Left lobe of liver (tissue), 2 donors: ENCODE measurements at regions not wholly inside any gene's neighbourhood (a gene's known extent, or its start where the extent isn't known, plus 50 kb on each side); places are given as distances from the start of the nearest gene placed in this dataset.

Source experiments
- ATAC-seq: fragments of 200-7000 bp; cut with Tn5 transposase; one replicate; pipeline ENCODE4 v1.9.1; 2020; ENCODE audit warnings: mild to moderate bottlenecking, moderate library complexity
- DNase-seq: peaks from one replicate; pipeline ENCODE4 v3.0.0-alpha.2; 2020; ENCODE audit warnings: low spot score
- donor health status: DM: no; HTN: no; CAD: no; lungs with moderate emphysema.
- donor health status: DM: no; HTN: yes; CAD: no.

DNA sequence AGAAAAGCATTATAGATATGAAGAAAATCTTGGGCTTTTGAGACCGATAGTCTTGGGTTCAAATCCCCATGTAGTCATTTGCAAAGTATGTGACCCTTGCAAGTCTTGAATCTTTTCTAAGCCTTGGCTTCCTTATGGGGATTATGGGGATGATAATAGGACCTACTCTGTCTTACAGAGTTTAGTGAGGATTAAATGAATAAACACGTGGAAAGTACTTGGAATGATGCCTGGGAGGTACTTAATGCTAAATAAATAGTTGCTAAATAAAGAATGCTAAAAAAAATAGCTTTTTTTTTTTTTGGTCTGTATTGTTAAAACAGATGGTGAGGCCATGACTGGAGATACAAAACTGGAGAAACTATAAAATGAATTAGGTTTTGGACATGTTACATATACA, 292.7 kb downstream of the GPAT3 start:
- DNase-seq: no peak
- ATAC-seq: no peak

- no peak for ATAC-seq
- no peak for DNase-seq
Observed at GRCh38 chr4:83821493-83821892, 285.6 kb downstream of the GPAT3 start.

GRCh38 chr4:83819582-83819981, 283.7 kb downstream of the GPAT3 start:
- no peak for DNase-seq
- ATAC-seq: no peak

- ATAC-seq (no peak), DNase-seq (no peak)
Observed at GRCh38 chr4:83810428-83810827, 274.5 kb downstream of the GPAT3 start.

- ATAC-seq (no peak), DNase-seq (no peak)
Observed at GRCh38 chr4:83809581-83809980, 273.7 kb downstream of the GPAT3 start.

- ATAC-seq (no peak), DNase-seq (no peak)
Observed at GRCh38 chr4:83793481-83793880, 257.6 kb downstream of the GPAT3 start.

DNA sequence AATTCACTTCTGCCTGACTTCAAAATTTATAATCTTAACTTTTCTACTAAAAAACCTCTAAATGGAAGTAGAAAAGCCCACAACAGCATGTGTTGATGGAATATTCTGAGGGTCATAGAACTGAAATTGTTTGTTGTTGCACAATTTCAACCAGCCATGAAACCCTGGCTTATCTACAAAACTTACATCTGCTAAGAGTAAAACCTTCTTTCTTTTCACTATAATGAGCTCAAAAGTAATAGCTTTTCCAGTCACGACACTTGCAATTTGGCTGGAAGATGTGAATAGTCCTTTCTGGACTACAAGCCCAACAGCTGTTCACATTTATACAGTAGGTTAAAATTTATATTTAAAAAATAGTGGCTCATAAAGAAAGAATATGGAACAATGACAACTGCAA, 250.0 kb downstream of the GPAT3 start:
- no peak for ATAC-seq
- DNase-seq: no peak

DNA sequence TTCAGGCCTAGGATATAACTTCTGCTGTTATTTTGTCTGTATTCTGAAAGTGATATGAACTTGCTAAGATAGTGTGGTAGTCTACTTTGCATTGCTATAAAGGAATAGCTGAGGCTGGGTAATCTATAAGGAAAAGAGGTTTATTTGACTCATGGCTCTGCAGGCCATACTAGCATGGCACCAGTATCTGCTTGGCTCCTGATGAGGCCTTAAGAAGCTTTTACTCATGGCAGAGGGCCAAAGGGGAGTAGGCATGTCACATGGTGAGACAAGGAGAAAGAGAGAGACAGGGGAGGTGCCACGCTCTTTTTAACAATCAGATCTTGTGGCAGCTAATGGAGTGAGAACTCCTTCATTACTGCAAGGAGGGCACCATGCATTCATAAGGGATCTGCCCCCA, 247.3 kb downstream of the GPAT3 start:
- no peak for ATAC-seq

DNA sequence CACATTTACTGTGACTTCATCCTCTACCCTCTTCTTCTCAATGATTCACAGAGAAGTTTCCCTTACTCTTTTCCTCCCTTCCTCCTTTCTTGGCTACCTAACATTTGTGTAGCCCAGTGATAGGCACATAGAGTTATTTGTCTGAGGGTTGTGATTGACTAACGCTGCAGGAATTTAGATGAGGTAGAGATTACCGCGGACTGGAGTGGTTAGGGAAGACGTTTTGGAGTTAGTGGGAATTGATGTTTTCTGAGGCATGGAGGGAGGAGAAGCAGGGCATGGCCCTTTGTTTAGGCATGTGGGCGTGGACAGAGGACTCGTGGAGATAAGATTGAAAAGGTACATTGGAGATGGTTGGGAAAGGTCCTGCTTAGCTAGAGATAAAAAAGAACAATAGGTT, 246.7 kb downstream of the GPAT3 start:
- ATAC-seq: no peak
- DNase-seq: no peak

More for the DNA sequence above, 247.3 kb downstream of the GPAT3 start:
- DNase-seq: no peak

- no peak for ATAC-seq
- no peak for DNase-seq
Observed at GRCh38 chr4:83781434-83781833, 245.5 kb downstream of the GPAT3 start.

DNA sequence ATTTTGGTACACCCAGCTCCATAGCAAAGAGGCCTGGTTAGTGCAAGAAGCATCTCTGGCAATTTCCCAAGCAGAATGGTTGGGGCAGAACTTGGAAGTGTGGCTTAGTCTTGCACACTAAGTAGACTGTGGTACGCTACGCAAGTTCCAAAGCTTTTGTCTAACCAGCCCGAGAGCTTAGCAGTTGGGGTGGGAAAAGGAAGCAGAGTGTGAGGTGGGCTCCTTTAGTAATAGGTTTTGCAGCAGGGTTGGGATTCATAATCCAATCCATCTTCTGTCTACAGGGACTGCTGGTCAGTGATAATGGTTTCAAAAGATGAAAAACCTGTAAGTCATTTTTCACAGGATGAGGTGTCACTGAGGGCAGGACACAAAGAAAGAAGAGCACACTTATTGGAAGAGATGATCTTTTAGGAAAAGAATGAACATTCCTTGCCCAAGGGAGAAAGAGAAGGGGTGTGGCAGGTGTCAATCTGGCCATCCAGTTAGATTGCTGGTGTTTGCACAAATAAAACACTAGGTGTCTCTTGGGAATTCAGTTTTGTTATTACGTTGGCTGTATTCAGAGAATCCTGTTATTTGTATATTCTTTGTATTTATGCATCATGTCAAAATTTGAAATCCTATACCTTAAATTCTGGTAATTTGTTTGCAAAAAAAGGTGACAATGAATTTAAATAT, 244.3 kb downstream of the GPAT3 start:
- ATAC-seq: no peak
- no peak for DNase-seq

DNA sequence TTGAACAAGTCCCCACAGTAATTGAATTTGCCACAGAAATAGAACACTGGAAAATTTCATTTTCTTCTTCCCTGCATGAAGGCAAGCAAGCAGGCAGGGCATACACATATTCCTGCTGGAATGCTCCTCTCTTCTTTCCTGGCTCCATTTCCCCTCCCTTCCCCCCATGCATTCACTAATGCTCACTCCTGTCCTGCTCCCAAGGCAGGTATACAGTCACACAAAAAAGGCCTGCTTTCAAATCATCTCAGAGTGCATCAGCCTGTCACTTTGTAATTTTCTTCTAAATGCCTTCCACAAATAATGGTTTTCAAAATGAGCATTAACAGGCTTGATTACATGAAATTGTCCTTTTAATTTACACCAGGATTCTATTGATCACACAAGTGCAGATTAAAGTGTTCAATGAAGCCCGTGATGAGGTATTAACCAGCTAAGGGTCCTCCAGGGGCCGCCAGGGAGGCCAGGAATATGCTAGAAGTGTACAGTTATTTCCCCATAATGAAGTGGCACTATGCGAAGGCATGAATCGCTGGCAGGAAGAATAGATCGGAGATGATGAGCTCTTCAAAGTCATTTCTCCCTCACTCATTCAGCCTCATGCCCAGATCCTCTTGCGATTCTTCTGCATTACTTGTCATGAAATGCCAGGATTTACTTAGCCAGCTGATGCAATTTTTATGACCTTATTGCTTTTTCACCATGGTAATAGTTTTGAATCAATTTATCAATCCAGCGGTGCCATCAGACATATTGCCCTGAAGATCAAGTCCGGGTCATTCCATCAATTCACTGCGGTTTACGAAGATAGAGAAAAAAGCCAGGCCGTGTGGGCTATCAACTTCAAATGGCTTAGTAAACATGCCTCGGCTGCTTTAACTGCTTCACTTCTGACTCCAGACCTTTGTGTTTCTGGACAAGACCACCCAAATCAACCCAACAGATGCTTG, 243.5 kb downstream of the GPAT3 start:
- DNase-seq (no peak), ATAC-seq (no peak)

- no peak for ATAC-seq
- no peak for DNase-seq
Observed at GRCh38 chr4:83772685-83773084, 236.8 kb downstream of the GPAT3 start.

GRCh38 chr4:83771113-83771705, 235.3 kb downstream of the GPAT3 start:
- peak; percentile 72 for ATAC-seq
- no peak for DNase-seq

- DNase-seq (no peak), ATAC-seq (no peak)
Observed at GRCh38 chr4:83768146-83768545, 232.2 kb downstream of the GPAT3 start.

DNA sequence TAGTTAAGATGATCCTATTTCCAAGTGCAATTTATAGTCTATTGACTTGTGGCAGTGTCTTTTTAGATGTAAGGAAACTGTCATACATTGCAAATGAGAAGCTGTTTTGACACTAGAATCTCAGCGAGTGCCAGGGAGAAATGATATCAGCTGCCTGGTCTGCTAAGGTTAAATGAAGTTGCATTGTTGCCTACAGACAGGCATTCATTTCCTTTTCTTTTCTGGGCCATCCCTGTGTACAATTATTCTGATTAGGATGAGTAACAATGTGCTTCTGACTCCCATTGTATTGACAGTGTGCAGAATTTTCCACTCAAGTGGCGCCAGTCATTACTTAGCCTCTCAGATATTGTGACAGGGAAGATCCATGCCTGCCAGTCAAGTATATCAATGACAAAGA, 231.2 kb downstream of the GPAT3 start:
- ATAC-seq (no peak), DNase-seq (no peak)

- DNase-seq: no peak
- no peak for ATAC-seq
Observed at GRCh38 chr4:83759611-83760010, 223.7 kb downstream of the GPAT3 start.

DNA sequence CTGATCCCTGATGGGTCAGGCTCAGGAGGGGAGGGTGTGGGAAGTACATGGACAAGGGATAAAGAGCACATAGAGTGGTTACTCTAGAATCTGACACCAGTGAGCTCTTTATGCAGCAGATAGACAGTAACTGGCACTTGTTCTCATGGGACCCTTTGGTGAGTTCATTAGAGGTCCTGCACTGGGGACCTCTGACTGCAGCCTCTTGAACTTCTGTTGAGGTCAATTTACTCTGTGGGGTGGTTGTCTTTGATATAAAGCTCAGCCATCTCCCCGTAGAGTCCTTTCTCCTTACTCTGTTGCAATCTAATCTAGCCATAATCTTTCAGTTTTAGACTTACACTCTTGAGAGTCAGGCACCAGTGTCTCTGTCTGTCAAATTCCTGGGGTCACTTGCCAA, 222.4 kb downstream of the GPAT3 start:
- ATAC-seq (no peak), DNase-seq (no peak)

GRCh38 chr4:83757121-83757621, 221.3 kb downstream of the GPAT3 start:
- ATAC-seq (no peak), DNase-seq (no peak)

GRCh38 chr4:83753260-83753659, 217.4 kb downstream of the GPAT3 start:
- no peak for ATAC-seq
- no peak for DNase-seq

GRCh38 chr4:83751336-83751949, 215.5 kb downstream of the GPAT3 start:
- DNase-seq (no peak), ATAC-seq (no peak)
